ENCODE measurements at regions not wholly inside any gene's neighbourhood (a gene's known extent, or its start where the extent isn't known, plus 50 kb on each side); places are given as distances from the start of the nearest gene placed in this dataset.

DNA sequence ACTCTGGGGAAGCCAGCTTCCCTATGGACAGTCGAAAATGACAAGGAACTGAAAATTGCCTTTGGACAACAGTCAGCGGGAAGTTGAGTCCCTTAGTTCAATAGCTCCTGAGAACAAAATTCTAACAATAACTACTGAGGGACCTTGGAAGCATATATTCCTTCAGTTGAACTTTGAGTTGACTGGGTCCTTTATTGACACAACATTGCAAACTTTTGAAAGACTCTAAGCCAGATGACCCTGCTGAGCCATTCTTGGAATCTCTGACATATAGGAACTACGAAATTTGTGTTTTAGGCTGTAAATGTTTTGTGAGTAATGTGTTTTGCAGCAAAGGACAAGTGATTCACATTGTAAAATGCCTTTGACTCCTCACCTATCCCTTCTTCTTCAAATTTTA is 548.8 kb upstream of the LCORL start:
- Histone ChIP-seq H3K4me3 (ENCODE audit: insufficient read depth in 1 of 2, low read depth in 1 of 2, low read length in 2 of 2) (no peak overlapping the region), H3K79me1 (replicated peaks; ENCODE audit: low read length, poor library complexity, severe bottlenecking) (no peaks in the 10 kb centered on the region), H3K23ac (ENCODE audit: low read length in 2 of 2) (no peak overlapping the region), H3K4me1 (ENCODE audit: control insufficient read depth, insufficient read depth, low read depth, low read length) (no peaks in the 10 kb centered on the region), H3K27me3 (ENCODE audit: control insufficient read depth in 1 of 2, insufficient read depth in 1 of 2, low read length in 2 of 2) (no peaks in the 10 kb centered on the region), H2BK5ac (ENCODE audit: low read depth, low read length, poor library complexity, severe bottlenecking) (no peak overlapping the region), H3K9me3 (ENCODE audit: control insufficient read depth, low read length) (no peaks in the 10 kb centered on the region), H2AK5ac (ENCODE audit: low read length, severe bottlenecking) (no peak overlapping the region), H3K14ac (ENCODE audit: low read length in 2 of 2) (no peak overlapping the region), H3K27ac (ENCODE audit: low read length, poor library complexity, severe bottlenecking) (no peak overlapping the region), H3K36me3 (ENCODE audit: control insufficient read depth in 1 of 2, insufficient read depth in 2 of 2, low read depth in 1 of 2, low read length in 2 of 2) (no peaks in the 10 kb centered on the region), H3K4me2 (ENCODE audit: low read length, poor library complexity, severe bottlenecking) (no peak overlapping the region), H2BK15ac (ENCODE audit: low read depth, poor library complexity, severe bottlenecking) (no peak overlapping the region), H2BK12ac (ENCODE audit: low read length in 2 of 2) (no peak overlapping the region), H4K8ac (ENCODE audit: low read length) (no peak overlapping the region), H3K4ac (ENCODE audit: low read depth in 1 of 2, low read length in 2 of 2) (no peak overlapping the region), H2AFZ (ENCODE audit: low read depth, low read length) (no peak overlapping the region), H2BK120ac (ENCODE audit: low read depth, low read length) (no peak overlapping the region), H3K18ac (ENCODE audit: low read depth in 1 of 2, low read length in 2 of 2) (no peak overlapping the region), H3K9ac (ENCODE audit: low read length) (no peak overlapping the region), H4K91ac (ENCODE audit: low read length) (no peak overlapping the region)
- no peak for DNase-seq
- 62% methylated on average over 2 of the region's 3 CpGs for WGBS

DNA sequence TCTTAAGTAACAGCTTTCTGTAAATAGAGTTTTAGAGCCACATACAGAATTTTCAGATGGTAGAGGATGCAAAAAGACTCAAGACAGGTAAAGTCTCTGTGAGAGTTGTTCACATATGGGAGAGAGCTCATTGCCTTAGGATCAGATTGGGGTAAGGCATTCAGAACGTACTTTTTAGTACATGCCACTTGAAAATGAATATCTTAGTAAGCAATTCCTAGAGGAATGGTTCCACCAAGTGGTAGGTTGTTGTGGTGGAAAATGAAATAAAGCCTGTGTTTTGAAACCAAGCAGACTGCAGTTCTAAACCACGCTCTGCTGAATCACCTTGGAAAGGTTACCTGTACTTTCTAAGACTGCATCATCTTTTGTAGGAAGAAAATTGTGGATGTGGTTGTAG is 547.0 kb upstream of the LCORL start:
- H4K91ac ChIP-seq (ENCODE audit: low read length), result no peak overlapping the region
- H2BK12ac ChIP-seq (ENCODE audit: low read length in 2 of 2), result no peak overlapping the region
- H3K9me3 ChIP-seq (ENCODE audit: control insufficient read depth, low read length), result no peaks in the 10 kb centered on the region
- DNase-seq, result peak; percentile 3
- H3K27ac ChIP-seq (ENCODE audit: low read length, poor library complexity, severe bottlenecking), result no peak overlapping the region
- 46% methylated on average over 2 of the region's 2 CpGs for WGBS
- no peak overlapping the region for H3K4ac ChIP-seq (ENCODE audit: low read depth in 1 of 2, low read length in 2 of 2)
- no peak overlapping the region for H3K23ac ChIP-seq (ENCODE audit: low read length in 2 of 2)
- no peak overlapping the region for H2BK5ac ChIP-seq (ENCODE audit: low read depth, low read length, poor library complexity, severe bottlenecking)
- no peak overlapping the region for H4K8ac ChIP-seq (ENCODE audit: low read length)
- no peak overlapping the region for H3K14ac ChIP-seq (ENCODE audit: low read length in 2 of 2)
- no peaks in the 10 kb centered on the region for H3K4me1 ChIP-seq (ENCODE audit: control insufficient read depth, insufficient read depth, low read depth, low read length)
- no peak overlapping the region for H2BK15ac ChIP-seq (ENCODE audit: low read depth, poor library complexity, severe bottlenecking)
- no peak overlapping the region for H2AFZ ChIP-seq (ENCODE audit: low read depth, low read length)
- H3K4me2 ChIP-seq (ENCODE audit: low read length, poor library complexity, severe bottlenecking), result no peak overlapping the region
- H3K4me3 ChIP-seq (ENCODE audit: insufficient read depth in 1 of 2, low read depth in 1 of 2, low read length in 2 of 2), result no peak overlapping the region
- no peaks in the 10 kb centered on the region for H3K27me3 ChIP-seq (ENCODE audit: control insufficient read depth in 1 of 2, insufficient read depth in 1 of 2, low read length in 2 of 2)
- H3K79me1 ChIP-seq (replicated peaks; ENCODE audit: low read length, poor library complexity, severe bottlenecking), result no peaks in the 10 kb centered on the region
- no peak overlapping the region for H3K9ac ChIP-seq (ENCODE audit: low read length)
- no peak overlapping the region for H2BK120ac ChIP-seq (ENCODE audit: low read depth, low read length)
- no peaks in the 10 kb centered on the region for H3K36me3 ChIP-seq (ENCODE audit: control insufficient read depth in 1 of 2, insufficient read depth in 2 of 2, low read depth in 1 of 2, low read length in 2 of 2)
- no peak overlapping the region for H2AK5ac ChIP-seq (ENCODE audit: low read length, severe bottlenecking)
- H3K18ac ChIP-seq (ENCODE audit: low read depth in 1 of 2, low read length in 2 of 2), result no peak overlapping the region

DNA sequence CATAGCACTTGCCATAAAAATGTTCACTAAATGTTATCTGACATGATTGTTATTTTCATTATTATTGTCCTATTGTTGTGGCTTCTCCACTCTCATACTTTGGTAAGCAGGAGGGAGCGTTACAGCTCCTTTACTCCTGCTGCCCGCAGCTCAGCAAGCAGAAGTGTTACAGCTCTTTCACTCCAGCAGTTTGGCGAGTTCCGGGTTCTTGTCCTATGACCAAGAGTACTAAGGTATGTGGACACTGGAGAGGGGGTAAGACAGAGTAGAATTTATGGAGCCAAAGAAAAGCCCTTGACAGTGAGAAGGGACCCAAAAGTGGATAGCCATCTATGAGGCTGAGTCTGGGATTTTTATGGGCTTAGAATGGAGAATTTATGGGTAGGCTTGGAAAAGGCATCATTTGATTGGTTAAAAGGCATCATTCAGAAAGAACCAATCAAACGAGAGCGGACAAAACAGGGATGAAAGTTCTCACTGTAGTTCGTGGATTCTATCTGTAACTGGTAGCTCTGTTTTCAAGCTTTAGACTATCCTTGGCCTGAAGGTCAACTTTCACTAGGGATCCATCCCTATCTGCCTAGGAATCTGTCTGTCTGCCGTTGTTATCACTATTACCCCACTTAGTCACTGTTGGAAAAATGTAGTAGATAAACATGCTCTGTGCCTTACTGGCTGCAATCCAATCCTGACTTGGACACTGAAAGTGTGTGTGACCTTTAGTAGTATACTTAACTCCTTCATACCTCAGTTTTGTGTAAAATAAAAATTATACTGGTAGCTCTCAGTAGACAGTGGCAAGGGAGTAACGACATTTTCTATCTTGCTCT is 545.6 kb upstream of the LCORL start:
- Histone ChIP-seq H3K23ac (ENCODE audit: low read length in 2 of 2) (no peak overlapping the region), H3K4me1 (ENCODE audit: control insufficient read depth, insufficient read depth, low read depth, low read length) (no peaks in the 10 kb centered on the region), H2BK12ac (ENCODE audit: low read length in 2 of 2) (no peak overlapping the region), H3K4me3 (ENCODE audit: insufficient read depth in 1 of 2, low read depth in 1 of 2, low read length in 2 of 2) (no peak overlapping the region), H3K14ac (ENCODE audit: low read length in 2 of 2) (no peak overlapping the region), H2AFZ (ENCODE audit: low read depth, low read length) (no peak overlapping the region), H3K9ac (ENCODE audit: low read length) (no peak overlapping the region), H3K27ac (ENCODE audit: low read length, poor library complexity, severe bottlenecking) (no peak overlapping the region), H3K4me2 (ENCODE audit: low read length, poor library complexity, severe bottlenecking) (no peak overlapping the region), H4K91ac (ENCODE audit: low read length) (no peak overlapping the region), H3K9me3 (ENCODE audit: control insufficient read depth, low read length) (no peaks in the 10 kb centered on the region), H2BK15ac (ENCODE audit: low read depth, poor library complexity, severe bottlenecking) (no peak overlapping the region), H3K79me1 (replicated peaks; ENCODE audit: low read length, poor library complexity, severe bottlenecking) (no peaks in the 10 kb centered on the region), H2BK120ac (ENCODE audit: low read depth, low read length) (no peak overlapping the region), H2AK5ac (ENCODE audit: low read length, severe bottlenecking) (no peak overlapping the region), H2BK5ac (ENCODE audit: low read depth, low read length, poor library complexity, severe bottlenecking) (no peak overlapping the region), H3K4ac (ENCODE audit: low read depth in 1 of 2, low read length in 2 of 2) (no peak overlapping the region), H3K36me3 (ENCODE audit: control insufficient read depth in 1 of 2, insufficient read depth in 2 of 2, low read depth in 1 of 2, low read length in 2 of 2) (no peaks in the 10 kb centered on the region), H3K27me3 (ENCODE audit: control insufficient read depth in 1 of 2, insufficient read depth in 1 of 2, low read length in 2 of 2) (no peaks in the 10 kb centered on the region), H4K8ac (ENCODE audit: low read length) (no peak overlapping the region), H3K18ac (ENCODE audit: low read depth in 1 of 2, low read length in 2 of 2) (no peak overlapping the region)
- WGBS, result 81% methylated on average over 7 of the region's 9 CpGs
- DNase-seq, result peak; percentile 2

DNA sequence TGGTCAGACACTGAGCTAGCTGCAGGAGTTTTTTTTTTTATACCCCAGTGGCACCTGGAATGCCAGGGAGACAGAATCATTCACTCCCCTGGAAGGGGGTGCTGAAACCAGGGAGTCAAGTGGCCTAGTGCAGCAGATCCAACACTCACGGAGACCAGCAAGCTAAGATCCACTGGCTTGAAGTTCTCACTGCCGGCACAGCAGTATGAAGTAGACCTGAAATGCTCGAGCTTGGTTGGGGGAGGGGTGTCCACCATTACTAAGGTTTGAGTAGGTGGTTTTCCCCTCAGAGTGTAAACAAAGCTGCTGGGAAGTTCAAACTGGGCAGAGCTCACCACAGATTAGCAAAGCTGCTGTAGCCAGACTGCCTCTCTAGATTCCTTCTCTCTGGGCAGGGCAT is 537.9 kb upstream of the LCORL start:
- H3K79me1 ChIP-seq (replicated peaks; ENCODE audit: low read length, poor library complexity, severe bottlenecking), result no peaks in the 10 kb centered on the region
- H3K14ac ChIP-seq (ENCODE audit: low read length in 2 of 2), result no peak overlapping the region
- H3K36me3 ChIP-seq (ENCODE audit: control insufficient read depth in 1 of 2, insufficient read depth in 2 of 2, low read depth in 1 of 2, low read length in 2 of 2), result no peaks in the 10 kb centered on the region
- no peak overlapping the region for H3K9ac ChIP-seq (ENCODE audit: low read length)
- H2BK120ac ChIP-seq (ENCODE audit: low read depth, low read length), result no peak overlapping the region
- no peak overlapping the region for H2BK12ac ChIP-seq (ENCODE audit: low read length in 2 of 2)
- no peak overlapping the region for H3K4ac ChIP-seq (ENCODE audit: low read depth in 1 of 2, low read length in 2 of 2)
- H3K4me3 ChIP-seq (ENCODE audit: insufficient read depth in 1 of 2, low read depth in 1 of 2, low read length in 2 of 2), result no peak overlapping the region
- no peak overlapping the region for H3K23ac ChIP-seq (ENCODE audit: low read length in 2 of 2)
- peaks cover 3% of the 10 kb centered on the region for H3K9me3 ChIP-seq (ENCODE audit: control insufficient read depth, low read length)
- H3K18ac ChIP-seq (ENCODE audit: low read depth in 1 of 2, low read length in 2 of 2), result no peak overlapping the region
- no peak overlapping the region for H4K91ac ChIP-seq (ENCODE audit: low read length)
- H3K27ac ChIP-seq (ENCODE audit: low read length, poor library complexity, severe bottlenecking), result no peak overlapping the region
- H2AK5ac ChIP-seq (ENCODE audit: low read length, severe bottlenecking), result no peak overlapping the region
- H2BK15ac ChIP-seq (ENCODE audit: low read depth, poor library complexity, severe bottlenecking), result no peak overlapping the region
- no peak for DNase-seq
- 48% methylated on average over 3 of the region's 3 CpGs for WGBS
- H4K8ac ChIP-seq (ENCODE audit: low read length), result no peak overlapping the region
- H3K4me1 ChIP-seq (ENCODE audit: control insufficient read depth, insufficient read depth, low read depth, low read length), result no peaks in the 10 kb centered on the region
- no peaks in the 10 kb centered on the region for H3K27me3 ChIP-seq (ENCODE audit: control insufficient read depth in 1 of 2, insufficient read depth in 1 of 2, low read length in 2 of 2)
- no peak overlapping the region for H2AFZ ChIP-seq (ENCODE audit: low read depth, low read length)
- H2BK5ac ChIP-seq (ENCODE audit: low read depth, low read length, poor library complexity, severe bottlenecking), result no peak overlapping the region
- no peak overlapping the region for H3K4me2 ChIP-seq (ENCODE audit: low read length, poor library complexity, severe bottlenecking)

Measured in mesenchymal stem cell (in vitro differentiated cells and primary cell).